Neural cell (in vitro differentiated cells): ENCODE measurements at regions not wholly inside any gene's neighbourhood (a gene's known extent, or its start where the extent isn't known, plus 50 kb on each side); places are given as distances from the start of the nearest gene placed in this dataset.

Source experiments
- H2AFZ ChIP-seq: fragments of 200-600, 300-800 bp; sonication (generic), shearing (Covaris generic); 2 replicates; pipeline ENCODE4 v1.6.0; 2014; ENCODE audit warnings: low read depth, mild to moderate bottlenecking, antibody characterized with exemption, low read length, moderate library complexity
- H3F3A ChIP-seq: fragments of 200-600 bp; shearing (Covaris generic); 2 replicates; pipeline ENCODE4 v1.6.1; 2016; ENCODE audit warnings: mild to moderate bottlenecking, moderate library complexity, mixed read lengths, antibody characterized with exemption, low read length; ENCODE audit not compliant: insufficient read depth, poor library complexity, severe bottlenecking
- H3K27ac ChIP-seq: fragments of 200-600, 300-800 bp; sonication (generic), shearing (Covaris generic); 2 replicates; pipeline ENCODE4 v1.5.1; 2014; ENCODE audit warnings: mild to moderate bottlenecking, low read length, moderate library complexity
- H3K27me3 ChIP-seq: fragments of 300-800, 200-600 bp; sonication (generic), shearing (Covaris generic); 2 replicates; pipeline ENCODE4 v1.6.0; 2014; ENCODE audit warnings: mild to moderate bottlenecking, low read depth, low read length, moderate library complexity; ENCODE audit not compliant: insufficient read depth
- H3K36me3 ChIP-seq: fragments of 300-800, 200-600 bp; sonication (generic), shearing (Covaris generic); 2 replicates; pipeline ENCODE4 v1.5.1; 2014; ENCODE audit warnings: mild to moderate bottlenecking, antibody characterized with exemption, low read length, moderate library complexity; ENCODE audit not compliant: insufficient read depth
- H3K4me2 ChIP-seq: fragments of 300-800, 200-600 bp; sonication (generic), shearing (Covaris generic); 2 replicates; pipeline ENCODE4 v1.6.0; 2014; ENCODE audit warnings: mild to moderate bottlenecking, low read length
- H3K4me3 ChIP-seq: fragments of 300-800, 200-600 bp; sonication (generic), shearing (Covaris generic); 2 replicates; pipeline ENCODE4 v1.5.1; 2014; ENCODE audit warnings: mild to moderate bottlenecking, low read length, moderate library complexity
- H3K79me2 ChIP-seq: fragments of 200-600 bp; shearing (Covaris generic); replicated peaks from 2 replicates; pipeline ENCODE4 v1.6.0; 2014; ENCODE audit warnings: mild to moderate bottlenecking, low read length, moderate library complexity; ENCODE audit not compliant: insufficient read depth
- H3K9ac ChIP-seq: fragments of 300-800, 200-600 bp; sonication (generic), shearing (Covaris generic); 2 replicates; pipeline ENCODE4 v1.6.1; 2016; ENCODE audit warnings: mild to moderate bottlenecking, low read length, mixed read lengths
- H3K9me2 ChIP-seq: fragments of 200-600 bp; shearing (Covaris generic); 2 replicates; pipeline ENCODE4 v1.6.1; 2016; ENCODE audit warnings: mild to moderate bottlenecking, low read length, mixed read lengths; ENCODE audit not compliant: insufficient read depth
- H3K9me3 ChIP-seq: fragments of 200-600, 300-800 bp; sonication (generic), shearing (Covaris generic); 2 replicates; pipeline ENCODE4 v1.6.1; 2016; ENCODE audit warnings: mild to moderate bottlenecking, mixed run types, low read length, moderate library complexity, mixed read lengths
- H4K20me1 ChIP-seq: fragments of 200-600 bp; shearing (Covaris generic); 2 replicates; pipeline ENCODE4 v1.6.1; 2016; ENCODE audit warnings: mild to moderate bottlenecking, mixed run types; ENCODE audit not compliant: insufficient read depth
- CTCF ChIP-seq: fragments of 450-650 bp; IDR thresholded peaks from 2 replicates; pipeline ENCODE4 v1.5.1; 2014; ENCODE audit warnings: antibody characterized with exemption, mild to moderate bottlenecking, moderate library complexity; ENCODE audit not compliant: poor library complexity, severe bottlenecking
- EP300 ChIP-seq: fragments of 450-650 bp; conservative IDR thresholded peaks from 2 replicates; pipeline ENCODE4 v1.6.1; 2014; ENCODE audit warnings: antibody characterized with exemption, mild to moderate bottlenecking, moderate library complexity; ENCODE audit not compliant: poor library complexity, severe bottlenecking
- EZH2 ChIP-seq: fragments of 200-600, 300-800 bp; shearing (Covaris generic), sonication (generic); IDR thresholded peaks from 2 replicates; pipeline ENCODE4 v1.6.1; 2014; ENCODE audit warnings: antibody characterized with exemption, low read length, borderline replicate concordance, mild to moderate bottlenecking; ENCODE audit not compliant: insufficient read depth, poor library complexity, severe bottlenecking
- MXI1 ChIP-seq: fragments of 450-650 bp; conservative IDR thresholded peaks from 2 replicates; pipeline ENCODE4 v1.6.1; 2014; ENCODE audit warnings: antibody characterized with exemption, mild to moderate bottlenecking; ENCODE audit not compliant: poor library complexity, severe bottlenecking
- POLR2AphosphoS5 ChIP-seq: IDR thresholded peaks from 2 replicates; pipeline ENCODE4 v1.6.1; 2012
- RAD21 ChIP-seq: fragments of 450-650 bp; conservative IDR thresholded peaks from 2 replicates; pipeline ENCODE4 v1.6.1; 2014; ENCODE audit warnings: antibody characterized with exemption, mild to moderate bottlenecking, moderate library complexity
- REST ChIP-seq: IDR thresholded peaks from 2 replicates; pipeline ENCODE4 v1.6.1; 2012; ENCODE audit warnings: borderline replicate concordance
- SMC3 ChIP-seq: fragments of 450-650 bp; conservative IDR thresholded peaks from 2 replicates; pipeline ENCODE4 v1.6.1; 2014; ENCODE audit warnings: antibody characterized with exemption, mild to moderate bottlenecking, moderate library complexity; ENCODE audit not compliant: poor library complexity
- TAF1 ChIP-seq: IDR thresholded peaks from 2 replicates; pipeline ENCODE4 v1.6.1; 2012; ENCODE audit warnings: low read depth

- Histone ChIP-seq H3K79me2 (no peaks in the 10 kb centered on the region), H3K27me3 (no peaks in the 10 kb centered on the region), H3F3A (no peaks in the 10 kb centered on the region), H3K4me3 (no peak overlapping the region), H4K20me1 (no peaks in the 10 kb centered on the region), H3K9ac (no peak overlapping the region), H3K27ac (no peak overlapping the region), H2AFZ (no peak overlapping the region), H3K4me2 (no peak overlapping the region), H3K36me3 (no peaks in the 10 kb centered on the region), H3K9me2 (no peaks in the 10 kb centered on the region), H3K9me3 (no peaks in the 10 kb centered on the region)
- TF ChIP-seq EP300, result no peak
- TF ChIP-seq POLR2AphosphoS5, result no peak
- TF ChIP-seq TAF1, result no peak
- TF ChIP-seq REST, result no peak
- no peak for TF ChIP-seq RAD21
- TF ChIP-seq SMC3, result no peak
- no peak for TF ChIP-seq EZH2
- TF ChIP-seq MXI1, result no peak
- no peak for TF ChIP-seq CTCF
Observed at GRCh38 chr6:68296126-68296525, 339.0 kb upstream of the ADGRB3 start.

- Histone ChIP-seq H3K9me3 (no peaks in the 10 kb centered on the region), H3F3A (no peaks in the 10 kb centered on the region), H3K4me2 (no peak overlapping the region), H3K9ac (no peak overlapping the region), H2AFZ (no peak overlapping the region), H3K27me3 (no peaks in the 10 kb centered on the region), H3K9me2 (no peaks in the 10 kb centered on the region), H3K27ac (no peak overlapping the region), H3K4me3 (no peak overlapping the region), H3K79me2 (no peaks in the 10 kb centered on the region), H3K36me3 (no peaks in the 10 kb centered on the region), H4K20me1 (no peaks in the 10 kb centered on the region)
- no peak for TF ChIP-seq MXI1
- TF ChIP-seq REST, result no peak
- TF ChIP-seq SMC3, result no peak
- TF ChIP-seq POLR2AphosphoS5, result no peak
- no peak for TF ChIP-seq TAF1
- TF ChIP-seq EZH2, result no peak
- TF ChIP-seq CTCF, result no peak
- no peak for TF ChIP-seq RAD21
Observed at GRCh38 chr6:68282646-68283045, 352.4 kb upstream of the ADGRB3 start.
